A549 (cell line): ENCODE measurements at regions not wholly inside any gene's neighbourhood (a gene's known extent, or its start where the extent isn't known, plus 50 kb on each side); places are given as distances from the start of the nearest gene placed in this dataset.

ENCODE experiments used
- ATAC-seq, 2 experiments: fragments of 200-7000 bp in 1 of 2; fragments of >200 bp in 1 of 2; cut with Nextera tagmentation in 1 of 2; cut with Tn5 transposase in 1 of 2; 3 replicates each; pipeline versions ENCODE4 v1.8.0 to v1.9.1; 2018 to 2020; ENCODE audit warnings: mild to moderate bottlenecking in 1 of 2, moderate library complexity in 1 of 2
- CTCF ChIA-PET: fragments of 300-600 bp; sonication (Branson Sonifier 250); formaldehyde crosslinking; extraction: SDS; loops from one replicate; lab custom pipeline; 2021; ENCODE audit warnings: antibody characterized with exemption, inconsistent platforms; lab: Yijun Ruan, JAX
- POLR2A ChIA-PET: fragments of 350-600 bp; formaldehyde crosslinking; extraction: SDS; loops from one replicate; lab custom pipeline; 2021; ENCODE audit warnings: antibody characterized with exemption, inconsistent platforms; lab: Yijun Ruan, JAX
- DNase-seq, 2 experiments: peaks; one replicate each; pipeline versions ENCODE4 v3.0.0 to v3.0.0-alpha.2; 2011 to 2016; ENCODE audit warnings: low read depth in 1 of 2, low spot score in 1 of 2
- FAIRE-seq: peaks from 2 replicates; lab custom pipeline; 2011; peaks lifted over from hg19 to GRCh38; lab: Jason Lieb, UNC
- H3K27ac ChIP-seq, 2 experiments: fragments of >200 bp; sonication (Bioruptor Twin); formaldehyde crosslinking; 3 replicates each; pipeline ENCODE4 v1.5.1; 2016 to 2017
- H3K4me1 ChIP-seq: fragments of >200 bp; sonication (Bioruptor Twin); formaldehyde crosslinking; 3 replicates; pipeline ENCODE4 v1.6.1; 2016
- H3K4me2 ChIP-seq: fragments of >200 bp; sonication (Bioruptor Twin); formaldehyde crosslinking; 3 replicates; pipeline ENCODE4 v1.6.1; 2016
- H3K4me3 ChIP-seq: fragments of >200 bp; sonication (Bioruptor Twin); formaldehyde crosslinking; 3 replicates; pipeline ENCODE4 v1.5.1; 2016
- H3K9me3 ChIP-seq: fragments of >200 bp; sonication (Bioruptor Twin); formaldehyde crosslinking; 3 replicates; pipeline ENCODE4 v1.6.1; 2016
- BCL3 ChIP-seq: fragments of >200 bp; sonication (Bioruptor Twin); formaldehyde crosslinking; IDR thresholded peaks from 3 replicates; pipeline ENCODE4 v1.6.1; 2016
- CBX2 ChIP-seq: fragments of 200-600 bp; sonication (generic); IDR thresholded peaks from 2 replicates; pipeline ENCODE4 v1.6.1; 2016; ENCODE audit warnings: low read depth, mild to moderate bottlenecking, borderline replicate concordance
- CBX8 ChIP-seq: fragments of 200-600 bp; sonication (generic); IDR thresholded peaks from 2 replicates; pipeline ENCODE4 v1.6.1; 2016
- CTCF ChIP-seq: fragments of >200 bp; sonication (Bioruptor Twin); formaldehyde crosslinking; IDR thresholded peaks from 3 replicates; pipeline ENCODE4 v1.5.1; 2016
- EHF ChIP-seq: fragments of 250-450 bp; sonication (Bioruptor Pico); IDR thresholded peaks from 2 replicates; pipeline ENCODE4 v1.5.0; 2020; ENCODE audit warnings: mild to moderate bottlenecking
- EHMT2 ChIP-seq: fragments of 200-600 bp; sonication (generic); IDR thresholded peaks from 2 replicates; pipeline ENCODE4 v1.6.1; 2016; ENCODE audit warnings: antibody characterized with exemption, low read depth, mild to moderate bottlenecking, moderate library complexity
- EP300 ChIP-seq, 2 experiments: fragments of >200 bp; sonication (Bioruptor Twin); formaldehyde crosslinking; IDR thresholded peaks; 2 replicates in 1 of 2; 3 replicates in 1 of 2; pipeline ENCODE4 v1.6.1; 2016 to 2017
- FOXS1 ChIP-seq: fragments of 250-450 bp; sonication (Bioruptor Pico); IDR thresholded peaks from 2 replicates; pipeline ENCODE4 v1.5.0; 2020; ENCODE audit warnings: mild to moderate bottlenecking, moderate library complexity
- HDAC2 ChIP-seq: fragments of 200-600 bp; sonication (generic); IDR thresholded peaks from 2 replicates; pipeline ENCODE4 v1.6.1; 2016
- HEYL ChIP-seq: fragments of 250-450 bp; sonication (Bioruptor Pico); IDR thresholded peaks from 2 replicates; pipeline ENCODE4 v1.8.0; 2021; ENCODE audit warnings: mild to moderate bottlenecking, moderate library complexity
- HOXB5 ChIP-seq: fragments of 250-450 bp; sonication (Bioruptor Pico); IDR thresholded peaks from 2 replicates; pipeline ENCODE4 v1.5.0; 2020; ENCODE audit warnings: mild to moderate bottlenecking, moderate library complexity
- JUN ChIP-seq, 2 experiments: fragments of >200 bp; sonication (Bioruptor Twin); formaldehyde crosslinking; IDR thresholded peaks; 2 replicates in 1 of 2; 3 replicates in 1 of 2; pipeline ENCODE4 v1.6.1; 2016 to 2017
- KDM5A ChIP-seq: fragments of 200-600 bp; sonication (generic); IDR thresholded peaks from 2 replicates; pipeline ENCODE4 v1.6.1; 2016; ENCODE audit warnings: antibody characterized with exemption, mild to moderate bottlenecking
- MAFK ChIP-seq: fragments of 450-650 bp; IDR thresholded peaks from 2 replicates; pipeline ENCODE4 v1.6.1; 2014; ENCODE audit not compliant: partially characterized antibody
- MAZ ChIP-seq: fragments of 150-350 bp; IDR thresholded peaks from 2 replicates; pipeline ENCODE4 v1.6.1; 2014; ENCODE audit warnings: antibody characterized with exemption, low read depth, low read length, borderline replicate concordance
- NPAS2 ChIP-seq: fragments of 250-450 bp; sonication (Bioruptor Pico); IDR thresholded peaks from 2 replicates; pipeline ENCODE4 v1.8.0; 2022; ENCODE audit warnings: mild to moderate bottlenecking, moderate library complexity, borderline replicate concordance
- NR3C1 ChIP-seq: fragments of >200 bp; sonication (Bioruptor Twin); formaldehyde crosslinking; IDR thresholded peaks from 3 replicates; pipeline ENCODE4 v1.6.1; 2017
- PHF8 ChIP-seq: fragments of 200-600 bp; sonication (generic); IDR thresholded peaks from 2 replicates; pipeline ENCODE4 v1.6.1; 2016; ENCODE audit warnings: low read depth, mild to moderate bottlenecking, antibody characterized with exemption, moderate library complexity, borderline replicate concordance
- POLR2AphosphoS2 ChIP-seq: conservative IDR thresholded peaks from 2 replicates; pipeline ENCODE4 v1.6.1; 2012; ENCODE audit warnings: low read length, improper control_type of control experiment, inconsistent platforms
- RARB ChIP-seq: fragments of 250-450 bp; sonication (Bioruptor Pico); IDR thresholded peaks from 2 replicates; pipeline ENCODE4 v1.8.0; 2021; ENCODE audit warnings: mild to moderate bottlenecking, moderate library complexity
- SREBF2 ChIP-seq: fragments of 450-650 bp; IDR thresholded peaks from 2 replicates; pipeline ENCODE4 v1.6.1; 2014; ENCODE audit warnings: mild to moderate bottlenecking, moderate library complexity
- TFCP2L1 ChIP-seq: fragments of 250-450 bp; sonication (Bioruptor Pico); IDR thresholded peaks from 2 replicates; pipeline ENCODE4 v1.5.0; 2021; ENCODE audit warnings: mild to moderate bottlenecking
- ZC3H11A ChIP-seq: fragments of 450-650 bp; IDR thresholded peaks from 2 replicates; pipeline ENCODE4 v1.6.1; 2014; ENCODE audit warnings: antibody characterized with exemption, mild to moderate bottlenecking
- ZNF302 ChIP-seq: fragments of 250-450 bp; sonication (Bioruptor Pico); IDR thresholded peaks from 2 replicates; pipeline ENCODE4 v1.9.0; 2021; ENCODE audit warnings: inconsistent platforms, mild to moderate bottlenecking, moderate library complexity
- WGBS: methylation state at CpG from one replicate; pipeline ENCODE4 v1.1.6; 2017; ENCODE audit errors: missing lambda C conversion rate; 5-methylcytosine and 5-hydroxymethylcytosine counted together
- TF ChIP-seq, protein P1 (sequence below): fragments of 450-650 bp; IDR thresholded peaks from 2 replicates; pipeline ENCODE4 v1.6.1; 2014; ENCODE audit warnings: antibody characterized with exemption
- TF ChIP-seq, protein P2 (sequence below): IDR thresholded peaks from 2 replicates; pipeline ENCODE4 v1.6.1; 2012
- TF ChIP-seq, protein P3 (sequence below): fragments of 250-450 bp; sonication (Bioruptor Pico); IDR thresholded peaks from 2 replicates; pipeline ENCODE4 v1.5.0; 2020; ENCODE audit warnings: low read depth, mild to moderate bottlenecking, moderate library complexity

DNA sequence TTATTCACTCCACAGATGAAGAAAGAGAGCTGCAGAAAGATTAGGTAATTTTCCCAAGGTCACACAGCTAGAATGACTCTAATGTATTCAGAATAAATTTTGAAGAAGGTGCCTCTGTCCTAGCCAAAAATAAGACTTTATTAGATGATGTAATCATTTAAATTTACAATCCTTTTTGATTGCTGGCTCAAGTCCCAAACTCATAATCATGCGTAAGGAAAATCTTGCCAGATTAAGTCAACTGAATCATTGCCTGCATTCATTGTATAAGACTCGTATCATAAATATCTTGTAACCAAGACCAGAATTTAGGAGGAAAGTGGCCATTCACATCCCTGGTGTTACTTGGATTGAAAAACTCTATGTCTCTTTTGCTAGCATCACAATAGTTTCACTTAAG, 53.1 kb upstream of the STK39 start:
- DNase-seq (no peak), FAIRE-seq (no peak), ATAC-seq (no peak)
- CTCF ChIA-PET = interaction anchor here (0.6 kb wide), 1 partner anchor 459 kb away, joined by 4 read pairs; no protein-coding TSS in a partner anchor
- H3K4me3 ChIP-seq = no peak overlapping the region
- POLR2A ChIA-PET = no interaction called here
- WGBS = 71% methylated on average over 2 of the region's 2 CpGs
- H3K9me3 ChIP-seq = 0 out of 3 replicates have a peak, but pooled peaks cover 4% of the 10 kb centered on the region
- no peaks in the 10 kb centered on the region for H3K4me1 ChIP-seq
- H3K4me2 ChIP-seq = no peak overlapping the region
- no peak overlapping the region for H3K27ac ChIP-seq
- TF ChIP-seq POLR2AphosphoS2 (no peak), KDM5A (no peak), HDAC2 (no peak), FOXS1 (CRISPR knock-in tag) (no peak), EHF (CRISPR knock-in tag) (no peak), ZC3H11A (no peak), NR3C1 (no peak), TFCP2L1 (CRISPR knock-in tag) (no peak), HEYL (no peak), BCL3 (no peak), CBX2 (no peak), MAFK (no peak), EHMT2 (no peak), NPAS2 (CRISPR knock-in tag) (no peak), JUN (IDR thresholded peaks at IDR 0.05) (no peak), HOXB5 (CRISPR knock-in tag) (no peak), CTCF (no peak)
- TF ChIP-seq, protein P1, sequence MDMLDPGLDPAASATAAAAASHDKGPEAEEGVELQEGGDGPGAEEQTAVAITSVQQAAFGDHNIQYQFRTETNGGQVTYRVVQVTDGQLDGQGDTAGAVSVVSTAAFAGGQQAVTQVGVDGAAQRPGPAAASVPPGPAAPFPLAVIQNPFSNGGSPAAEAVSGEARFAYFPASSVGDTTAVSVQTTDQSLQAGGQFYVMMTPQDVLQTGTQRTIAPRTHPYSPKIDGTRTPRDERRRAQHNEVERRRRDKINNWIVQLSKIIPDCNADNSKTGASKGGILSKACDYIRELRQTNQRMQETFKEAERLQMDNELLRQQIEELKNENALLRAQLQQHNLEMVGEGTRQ = no peak
- TF ChIP-seq, protein P2, sequence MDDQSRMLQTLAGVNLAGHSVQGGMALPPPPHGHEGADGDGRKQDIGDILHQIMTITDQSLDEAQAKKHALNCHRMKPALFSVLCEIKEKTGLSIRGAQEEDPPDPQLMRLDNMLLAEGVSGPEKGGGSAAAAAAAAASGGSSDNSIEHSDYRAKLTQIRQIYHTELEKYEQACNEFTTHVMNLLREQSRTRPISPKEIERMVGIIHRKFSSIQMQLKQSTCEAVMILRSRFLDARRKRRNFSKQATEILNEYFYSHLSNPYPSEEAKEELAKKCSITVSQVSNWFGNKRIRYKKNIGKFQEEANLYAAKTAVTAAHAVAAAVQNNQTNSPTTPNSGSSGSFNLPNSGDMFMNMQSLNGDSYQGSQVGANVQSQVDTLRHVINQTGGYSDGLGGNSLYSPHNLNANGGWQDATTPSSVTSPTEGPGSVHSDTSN = no peak
- TF ChIP-seq, protein P3, sequence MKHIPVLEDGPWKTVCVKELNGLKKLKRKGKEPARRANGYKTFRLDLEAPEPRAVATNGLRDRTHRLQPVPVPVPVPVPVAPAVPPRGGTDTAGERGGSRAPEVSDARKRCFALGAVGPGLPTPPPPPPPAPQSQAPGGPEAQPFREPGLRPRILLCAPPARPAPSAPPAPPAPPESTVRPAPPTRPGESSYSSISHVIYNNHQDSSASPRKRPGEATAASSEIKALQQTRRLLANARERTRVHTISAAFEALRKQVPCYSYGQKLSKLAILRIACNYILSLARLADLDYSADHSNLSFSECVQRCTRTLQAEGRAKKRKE (CRISPR knock-in tag) = no peak

GRCh38 chr2:168304024-168304681, 56.8 kb upstream of the STK39 start:
- WGBS = 55% methylated on average over 3 of the region's 3 CpGs
- TF ChIP-seq NPAS2 (CRISPR knock-in tag) (no peak), HOXB5 (CRISPR knock-in tag) (no peak), RARB (CRISPR knock-in tag) (no peak), CBX8 (no peak), SREBF2 (no peak), PHF8 (no peak), ZNF302 (CRISPR knock-in tag) (no peak), MAZ (no peak), EP300 (IDR thresholded peaks at IDR 0.05) (no peak), KDM5A (no peak)
- TF ChIP-seq, protein P2 = no peak
- Histone ChIP-seq H3K27ac (no peak overlapping the region), H3K4me2 (no peak overlapping the region), H3K4me3 (no peak overlapping the region), H3K9me3 (0 out of 3 replicates have a peak, but pooled peaks cover 4% of the 10 kb centered on the region), H3K4me1 (no peaks in the 10 kb centered on the region)
- no peak for ATAC-seq
- FAIRE-seq = no peak
- POLR2A ChIA-PET = no interaction called here
- no peak for DNase-seq
- CTCF ChIA-PET = no interaction called here
